HG03565 (cell line): ENCODE measurements at regions not wholly inside any gene's neighbourhood (a gene's known extent, or its start where the extent isn't known, plus 50 kb on each side); places are given as distances from the start of the nearest gene placed in this dataset.

ENCODE experiments used
- ATAC-seq: cut with Tn5 transposase; IDR thresholded peaks from one replicate; pipeline ENCODE4 v1.9.1; 2021; ENCODE audit warnings: mild to moderate bottlenecking, moderate library complexity; ENCODE audit not compliant: unreplicated experiment

- ATAC-seq, result no peak
Observed at GRCh38 chr10:130455791-130456190, 319.6 kb downstream of the GLRX3 start.

GRCh38 chr10:130456616-130457015 lies 320.4 kb downstream of the GLRX3 start:
- ATAC-seq, result no peak

- ATAC-seq, result no peak
Observed at GRCh38 chr10:130458509-130458908, 322.3 kb downstream of the GLRX3 start.

GRCh38 chr10:130459011-130459410 lies 322.8 kb downstream of the GLRX3 start:
- ATAC-seq, result no peak

GRCh38 chr10:130459851-130460490 lies 323.8 kb downstream of the GLRX3 start:
- ATAC-seq, result no peak

GRCh38 chr10:130461631-130462030 lies 325.4 kb downstream of the GLRX3 start:
- no peak for ATAC-seq

- ATAC-seq, result no peak
Observed at GRCh38 chr10:130463104-130463875, 327.1 kb downstream of the GLRX3 start.

GRCh38 chr10:130463876-130464364 lies 327.7 kb downstream of the GLRX3 start:
- ATAC-seq, result no peak

- ATAC-seq, result no peak
Observed at GRCh38 chr10:130464426-130464825, 328.2 kb downstream of the GLRX3 start.

- ATAC-seq, result no peak
Observed at GRCh38 chr10:130466271-130466997, 330.2 kb downstream of the GLRX3 start.

GRCh38 chr10:130470286-130470685 lies 334.1 kb downstream of the GLRX3 start:
- ATAC-seq, result no peak

- no peak for ATAC-seq
Observed at GRCh38 chr10:130470973-130471372, 334.8 kb downstream of the GLRX3 start.

- ATAC-seq, result no peak
Observed at GRCh38 chr10:130471486-130471885, 335.3 kb downstream of the GLRX3 start.

- ATAC-seq, result no peak
Observed at GRCh38 chr10:130472236-130472635, 336.0 kb downstream of the GLRX3 start.

GRCh38 chr10:130474591-130474990 lies 338.4 kb downstream of the GLRX3 start:
- ATAC-seq, result no peak

GRCh38 chr10:130477360-130477759 lies 341.2 kb downstream of the GLRX3 start:
- no peak for ATAC-seq

GRCh38 chr10:130479146-130479545 lies 343.0 kb downstream of the GLRX3 start:
- ATAC-seq, result no peak

- ATAC-seq, result no peak
Observed at GRCh38 chr10:130479926-130480325, 343.7 kb downstream of the GLRX3 start.

GRCh38 chr10:130480491-130480890 lies 344.3 kb downstream of the GLRX3 start:
- ATAC-seq, result no peak

- ATAC-seq, result no peak
Observed at GRCh38 chr10:130481076-130481930, 345.1 kb downstream of the GLRX3 start.

GRCh38 chr10:130481936-130482335 lies 345.7 kb downstream of the GLRX3 start:
- ATAC-seq, result no peak
